Mucosa of descending colon (tissue), 3 donors: ENCODE measurements at regions not wholly inside any gene's neighbourhood (a gene's known extent, or its start where the extent isn't known, plus 50 kb on each side); places are given as distances from the start of the nearest gene placed in this dataset.

ENCODE experiments used
- ATAC-seq: fragments of 200-7000 bp; cut with Tn5 transposase; one replicate; pipeline ENCODE4 v1.9.1; 2020; ENCODE audit warnings: mild to moderate bottlenecking, moderate library complexity
- DNase-seq, 3 donors: peaks; one replicate each; pipeline ENCODE4 v3.0.0-alpha.2; 2020
- H3K36me3 ChIP-seq: fragments of 200-600 bp; one replicate; pipeline ENCODE4 v1.8.0; 2021; ENCODE audit warnings: low read depth, mild to moderate bottlenecking
- H3K4me1 ChIP-seq: fragments of 200-600 bp; one replicate; pipeline ENCODE4 v1.8.0; 2021; ENCODE audit warnings: low read depth, mild to moderate bottlenecking
- H3K4me3 ChIP-seq: fragments of 200-600 bp; one replicate; pipeline ENCODE4 v1.8.0; 2021; ENCODE audit warnings: mild to moderate bottlenecking
- H3K9me3 ChIP-seq: fragments of 200-600 bp; one replicate; pipeline ENCODE4 v1.8.0; 2021; ENCODE audit warnings: mild to moderate bottlenecking
- CTCF ChIP-seq: fragments of 200-600 bp; IDR thresholded peaks from one replicate; pipeline ENCODE4 v1.8.0; 2022; ENCODE audit warnings: antibody characterized with exemption, mild to moderate bottlenecking
- intact Hi-C, 2 donors: fragments of 100-400 bp; cut with DNase I in 1 of 2; cut with micrococcal nuclease in 1 of 2; formaldehyde crosslinking; loops; one replicate each; pipeline versions ENCODE4 v1.11.0 to v1.11.1; 2022; cut with DNase I, micrococcal nuclease
- donor health status: DM: no; HTN: no; CAD: no; lungs with moderate emphysema.
- donor health status: DM: no; HTN: no; CAD: no.
- donor health status: DM: no; HTN: yes; CAD: no.

- no peak for ATAC-seq
Observed at GRCh38 chr10:62718585-62718984, 85.9 kb upstream of the ADO start.

GRCh38 chr10:62719061-62719460 is 85.5 kb upstream of the ADO start:
- Histone ChIP-seq H3K4me3 (no peak overlapping the region), H3K4me1 (no peaks in the 10 kb centered on the region), H3K36me3 (no peaks in the 10 kb centered on the region), H3K9me3 (no peaks in the 10 kb centered on the region)
- ATAC-seq (no peak), DNase-seq (no peak)
- intact Hi-C loops: no loop called here
- TF ChIP-seq CTCF: no peak

More at GRCh38 chr10:62718585-62718984, 85.9 kb upstream of the ADO start:
- no peaks in the 10 kb centered on the region for H3K9me3 ChIP-seq
- intact Hi-C loops: no loop called here
- no peak for DNase-seq
- H3K4me1 ChIP-seq: no peaks in the 10 kb centered on the region
- TF ChIP-seq CTCF: no peak
- no peak overlapping the region for H3K4me3 ChIP-seq
- H3K36me3 ChIP-seq: no peaks in the 10 kb centered on the region

GRCh38 chr10:62721687-62722086 is 82.8 kb upstream of the ADO start:
- no peaks in the 10 kb centered on the region for H3K36me3 ChIP-seq
- no peak for ATAC-seq
- no peak for DNase-seq
- H3K4me3 ChIP-seq: no peak overlapping the region
- no peaks in the 10 kb centered on the region for H3K4me1 ChIP-seq
- no peaks in the 10 kb centered on the region for H3K9me3 ChIP-seq
- intact Hi-C loops: no loop called here
- no peak for TF ChIP-seq CTCF

GRCh38 chr10:62723375-62723774 is 81.1 kb upstream of the ADO start:
- no peak for DNase-seq
- Histone ChIP-seq H3K9me3 (no peaks in the 10 kb centered on the region), H3K4me1 (no peaks in the 10 kb centered on the region), H3K4me3 (no peak overlapping the region), H3K36me3 (no peaks in the 10 kb centered on the region)
- no peak for TF ChIP-seq CTCF
- ATAC-seq: no peak
- intact Hi-C loops: no loop called here

- ATAC-seq (no peak), DNase-seq (no peak)
- no peaks in the 10 kb centered on the region for H3K36me3 ChIP-seq
- no peaks in the 10 kb centered on the region for H3K9me3 ChIP-seq
- TF ChIP-seq CTCF: no peak
- H3K4me3 ChIP-seq: no peak overlapping the region
- H3K4me1 ChIP-seq: no peaks in the 10 kb centered on the region
- intact Hi-C loops: no loop called here
Observed at GRCh38 chr10:62724465-62724864, 80.1 kb upstream of the ADO start.

- no peak for DNase-seq
- H3K9me3 ChIP-seq: no peaks in the 10 kb centered on the region
- TF ChIP-seq CTCF: no peak
- H3K4me3 ChIP-seq: no peak overlapping the region
- no peak for ATAC-seq
- H3K36me3 ChIP-seq: no peaks in the 10 kb centered on the region
- H3K4me1 ChIP-seq: no peaks in the 10 kb centered on the region
- intact Hi-C loops: no loop called here
Observed at GRCh38 chr10:62726142-62726541, 78.4 kb upstream of the ADO start.
